ENCODE measurements at regions not wholly inside any gene's neighbourhood (a gene's known extent, or its start where the extent isn't known, plus 50 kb on each side); places are given as distances from the start of the nearest gene placed in this dataset.

DNA sequence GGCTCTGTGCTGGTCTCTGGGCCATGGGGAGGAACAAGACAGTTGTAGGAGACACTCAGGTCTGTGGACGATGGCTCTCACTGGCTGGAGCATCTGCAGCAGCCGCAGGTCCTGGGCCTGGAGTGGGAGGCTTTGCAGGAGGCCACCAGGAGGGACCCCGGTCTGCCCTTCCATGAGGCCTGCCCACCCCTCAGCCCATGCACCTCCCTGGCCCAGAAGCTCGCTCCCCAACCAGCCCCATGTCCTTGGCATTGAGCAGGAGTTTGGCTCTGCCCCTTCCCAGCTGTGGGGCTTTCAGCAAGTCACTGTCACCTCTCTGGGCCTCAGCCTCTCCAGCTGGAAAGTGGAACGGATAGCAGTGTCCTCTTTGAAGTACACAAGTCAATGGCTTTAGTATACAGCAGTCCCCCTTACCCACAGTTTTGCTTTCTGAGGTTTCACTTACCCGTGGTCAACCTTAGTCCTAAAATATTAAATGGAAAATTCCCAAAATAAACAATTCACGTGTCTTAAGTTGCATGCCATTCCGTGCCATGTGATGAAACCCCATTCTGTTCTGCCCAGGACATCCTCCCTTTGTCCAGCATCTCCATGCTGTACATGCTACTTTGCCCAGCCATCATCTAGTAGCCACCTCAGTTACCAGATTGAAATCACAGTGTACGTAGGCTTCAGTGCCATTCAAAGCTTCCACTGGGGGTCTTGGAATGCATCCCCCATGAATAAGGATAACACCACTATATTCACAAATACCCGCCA is 104.0 kb downstream of the CPZ start:
- ChIA-PET CTCF (ENCODE audit: partially characterized antibody) (interaction anchor here (1.4 kb wide), 1 partner anchor 9 kb away, joined by 4 read pairs; no protein-coding TSS in a partner anchor), POLR2A (ENCODE audit: partially characterized antibody) (no interaction called here)
- peaks cover 0 to 3% (median 0%) of the 10 kb centered on the region in 4 experiments; a peak in 2 of 7 replicates for H3K27me3 ChIP-seq (replicated peaks in 1 of 4; ENCODE audit: control insufficient read depth in 3 of 4, extremely low read depth in 1 of 4, insufficient read depth in 3 of 4, low read length in 3 of 4)
- TF ChIP-seq GTF2F1 (IDR thresholded peaks at IDR 0.05; ENCODE audit: borderline replicate concordance, low read depth, low read length), result no peak
- TF ChIP-seq RNF2 (IDR thresholded peaks at IDR 0.05; ENCODE audit: borderline replicate concordance, low read depth, low read length, missing control alignments, poor library complexity, severe bottlenecking), result no peak
- TF ChIP-seq, protein P1, sequence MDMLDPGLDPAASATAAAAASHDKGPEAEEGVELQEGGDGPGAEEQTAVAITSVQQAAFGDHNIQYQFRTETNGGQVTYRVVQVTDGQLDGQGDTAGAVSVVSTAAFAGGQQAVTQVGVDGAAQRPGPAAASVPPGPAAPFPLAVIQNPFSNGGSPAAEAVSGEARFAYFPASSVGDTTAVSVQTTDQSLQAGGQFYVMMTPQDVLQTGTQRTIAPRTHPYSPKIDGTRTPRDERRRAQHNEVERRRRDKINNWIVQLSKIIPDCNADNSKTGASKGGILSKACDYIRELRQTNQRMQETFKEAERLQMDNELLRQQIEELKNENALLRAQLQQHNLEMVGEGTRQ (IDR thresholded peaks at IDR 0.05; ENCODE audit: low read length), result no peak
- no peak for TF ChIP-seq GABPA (IDR thresholded peaks at IDR 0.05; ENCODE audit: borderline replicate concordance, insufficient read depth, low read length)
- no peak for TF ChIP-seq SUZ12 (IDR thresholded peaks at IDR 0.05; ENCODE audit: low read length)
- no peak for TF ChIP-seq CHD2 (IDR thresholded peaks at IDR 0.05; ENCODE audit: low read length)
- no peak for TF ChIP-seq NRF1 (IDR thresholded peaks at IDR 0.05; ENCODE audit: low read depth, low read length)
- no peak for TF ChIP-seq CHD1 (IDR thresholded peaks at IDR 0.05; ENCODE audit: low read depth, low read length)
- TF ChIP-seq, protein P2, sequence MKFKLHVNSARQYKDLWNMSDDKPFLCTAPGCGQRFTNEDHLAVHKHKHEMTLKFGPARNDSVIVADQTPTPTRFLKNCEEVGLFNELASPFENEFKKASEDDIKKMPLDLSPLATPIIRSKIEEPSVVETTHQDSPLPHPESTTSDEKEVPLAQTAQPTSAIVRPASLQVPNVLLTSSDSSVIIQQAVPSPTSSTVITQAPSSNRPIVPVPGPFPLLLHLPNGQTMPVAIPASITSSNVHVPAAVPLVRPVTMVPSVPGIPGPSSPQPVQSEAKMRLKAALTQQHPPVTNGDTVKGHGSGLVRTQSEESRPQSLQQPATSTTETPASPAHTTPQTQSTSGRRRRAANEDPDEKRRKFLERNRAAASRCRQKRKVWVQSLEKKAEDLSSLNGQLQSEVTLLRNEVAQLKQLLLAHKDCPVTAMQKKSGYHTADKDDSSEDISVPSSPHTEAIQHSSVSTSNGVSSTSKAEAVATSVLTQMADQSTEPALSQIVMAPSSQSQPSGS (IDR thresholded peaks at IDR 0.05; ENCODE audit: low read length), result no peak

More for the DNA sequence above, 104.0 kb downstream of the CPZ start:
- Histone ChIP-seq H4K91ac (replicated peaks; ENCODE audit: insufficient read length, low read length) (no peak overlapping the region), H4K8ac (ENCODE audit: extremely low read depth, insufficient read depth, low read length) (no peak overlapping the region), H2BK5ac (ENCODE audit: low read depth, low read length) (no peak overlapping the region), H3K56ac (replicated peaks; ENCODE audit: insufficient read length, low read depth, low read length) (no peak overlapping the region), H2AK5ac (ENCODE audit: low read depth, low read length) (no peak overlapping the region), H3K36me3 (ENCODE audit: control insufficient read depth in 2 of 4, insufficient read depth in 4 of 4, low read length in 3 of 4) (no peaks in the 10 kb centered on the region), H3K14ac (ENCODE audit: insufficient read length) (no peak overlapping the region), H2AFZ (ENCODE audit: low read length) (no peak overlapping the region), H3K4me1 (replicated peaks in 1 of 4; ENCODE audit: control insufficient read depth in 3 of 4, insufficient read depth in 4 of 4, low read length in 3 of 4) (peaks cover 0 to 3% (median 0%) of the 10 kb centered on the region in 4 experiments; a peak in 1 of 7 replicates), H2BK12ac (ENCODE audit: low read depth, low read length) (no peak overlapping the region), H2BK15ac (ENCODE audit: low read length) (no peak overlapping the region), H4K20me1 (replicated peaks in 1 of 2; ENCODE audit: control insufficient read depth in 1 of 2, insufficient read depth in 2 of 2, low read length in 2 of 2) (no peaks in the 10 kb centered on the region), H2BK20ac (ENCODE audit: low read length) (no peak overlapping the region), H3K23me2 (ENCODE audit: low read depth, low read length) (no peaks in the 10 kb centered on the region), H3K9me3 (ENCODE audit: insufficient read depth in 2 of 2, low read depth in 1 of 2, low read length in 1 of 2) (no peaks in the 10 kb centered on the region; a peak in 1 of 4 replicates), H3K79me2 (ENCODE audit: control insufficient read depth in 1 of 2, insufficient read depth in 2 of 2, low read length in 2 of 2) (no peaks in the 10 kb centered on the region), H3K4me2 (ENCODE audit: insufficient read depth in 1 of 2, low read depth in 2 of 2, low read length in 2 of 2) (no peak overlapping the region), H3K4ac (replicated peaks; ENCODE audit: insufficient read length, low read depth, low read length) (no peak overlapping the region), H3K23ac (ENCODE audit: insufficient read length) (no peak overlapping the region), H3K27ac (ENCODE audit: low read depth, low read length) (no peak overlapping the region), H2BK120ac (replicated peaks; ENCODE audit: low read depth, low read length) (no peak overlapping the region), H3K79me1 (ENCODE audit: low read depth, low read length) (no peaks in the 10 kb centered on the region), H3K9ac (replicated peaks in 1 of 4; ENCODE audit: extremely low read depth in 1 of 4, low read depth in 3 of 4, low read length in 3 of 4) (no peak overlapping the region), H4K5ac (ENCODE audit: insufficient read length, low read depth, low read length) (no peak overlapping the region), H3K4me3 (ENCODE audit: extremely low read depth in 1 of 4, insufficient read depth in 2 of 4, low read depth in 3 of 4, low read length in 4 of 4) (no peak overlapping the region), H3K18ac (ENCODE audit: extremely low read depth, low read length) (no peak overlapping the region)
- 86% methylated on average over 10 of the region's 10 CpGs; no CpG with 5 or more reads in 1 of the 2 experiments for WGBS, 2 experiments (ENCODE audit: extremely low coverage in 1 of 2, insufficient coverage in 1 of 2, insufficient read length in 1 of 2, insufficient replicate concordance in 2 of 2, low coverage in 1 of 2, low lambda C conversion rate in 2 of 2, missing lambda C conversion rate in 1 of 2)
- no peak for FAIRE-seq
- DNase-seq (ENCODE audit: low read depth in 1 of 2, low spot score in 2 of 2), result peak in 1 of 2 experiments; percentile 19

Measured in H1 (cell line).